H9 (cell line): ENCODE measurements at regions not wholly inside any gene's neighbourhood (a gene's known extent, or its start where the extent isn't known, plus 50 kb on each side); places are given as distances from the start of the nearest gene placed in this dataset.

Experiments used
- DNase-seq: peaks from one replicate; pipeline ENCODE4 v3.0.0-alpha.2; 2017
- H2AFZ ChIP-seq: one replicate; pipeline ENCODE4 v1.6.1; 2013; ENCODE audit warnings: mild to moderate bottlenecking, low read length, control low read depth, moderate library complexity
- H2AK5ac ChIP-seq: 2 replicates; pipeline ENCODE4 v1.6.1; 2013; ENCODE audit warnings: low read length, control low read depth, mixed read lengths; ENCODE audit not compliant: insufficient read length
- H2BK120ac ChIP-seq: one replicate; pipeline ENCODE4 v1.6.1; 2013; ENCODE audit warnings: low read depth, mild to moderate bottlenecking, low read length, control low read depth, inconsistent platforms; ENCODE audit not compliant: poor library complexity, severe bottlenecking
- H2BK12ac ChIP-seq: 2 replicates; pipeline ENCODE4 v1.6.1; 2013; ENCODE audit warnings: low read length, control low read depth, mixed read lengths, low read depth; ENCODE audit not compliant: insufficient read length
- H2BK15ac ChIP-seq: 2 replicates; pipeline ENCODE4 v1.6.1; 2013; ENCODE audit warnings: low read depth, low read length, control low read depth
- H2BK20ac ChIP-seq: one replicate; pipeline ENCODE4 v1.6.1; 2013; ENCODE audit warnings: low read depth, mild to moderate bottlenecking, low read length, control low read depth, inconsistent platforms; ENCODE audit not compliant: poor library complexity, severe bottlenecking
- H2BK5ac ChIP-seq: 2 replicates; pipeline ENCODE4 v1.6.1; 2013; ENCODE audit warnings: low read length, control low read depth, mixed read lengths; ENCODE audit not compliant: insufficient read length
- H3K14ac ChIP-seq: 2 replicates; pipeline ENCODE4 v1.6.1; 2013; ENCODE audit warnings: low read length, control low read depth; ENCODE audit not compliant: insufficient read depth
- H3K18ac ChIP-seq: 2 replicates; pipeline ENCODE4 v1.6.1; 2013; ENCODE audit warnings: low read depth, mild to moderate bottlenecking, mixed read lengths, low read length, control low read depth; ENCODE audit not compliant: insufficient read length
- H3K23ac ChIP-seq: 2 replicates; pipeline ENCODE4 v1.6.1; 2013; ENCODE audit warnings: low read length, control low read depth, mixed read lengths, low read depth; ENCODE audit not compliant: insufficient read length
- H3K23me2 ChIP-seq: 2 replicates; pipeline ENCODE4 v1.6.1; 2013; ENCODE audit warnings: low read depth, mild to moderate bottlenecking, mixed read lengths, low read length, control low read depth; ENCODE audit not compliant: insufficient read length, poor library complexity, severe bottlenecking
- H3K27ac ChIP-seq: 2 replicates; pipeline ENCODE4 v1.5.1; 2013; ENCODE audit warnings: low read length, control low read depth, mixed read lengths, low read depth; ENCODE audit not compliant: insufficient read length
- H3K27me3 ChIP-seq: 2 replicates; pipeline ENCODE4 v1.6.1; 2013; ENCODE audit warnings: low read length, control low read depth, inconsistent platforms; ENCODE audit not compliant: insufficient read depth
- H3K4ac ChIP-seq: 2 replicates; pipeline ENCODE4 v1.6.1; 2013; ENCODE audit warnings: low read depth, mild to moderate bottlenecking, control low read depth, inconsistent platforms, low read length, moderate library complexity
- H3K4me1 ChIP-seq: 2 replicates; pipeline ENCODE4 v1.6.1; 2013; ENCODE audit warnings: low read length, control low read depth, inconsistent platforms; ENCODE audit not compliant: insufficient read depth
- H3K4me2 ChIP-seq: 2 replicates; pipeline ENCODE4 v1.6.1; 2013; ENCODE audit warnings: low read length, control low read depth, mixed read lengths; ENCODE audit not compliant: insufficient read length, insufficient read depth
- H3K56ac ChIP-seq: 2 replicates; pipeline ENCODE4 v1.6.1; 2013; ENCODE audit warnings: low read depth, mild to moderate bottlenecking, mixed read lengths, low read length, control low read depth; ENCODE audit not compliant: insufficient read length
- H3K79me1 ChIP-seq: 2 replicates; pipeline ENCODE4 v1.6.1; 2013; ENCODE audit warnings: low read depth, mild to moderate bottlenecking, moderate library complexity, low read length, control low read depth, inconsistent platforms; ENCODE audit not compliant: insufficient read depth, poor library complexity, severe bottlenecking
- H3K79me2 ChIP-seq: 2 replicates; pipeline ENCODE4 v1.6.1; 2013; ENCODE audit warnings: low read length, control low read depth, inconsistent platforms; ENCODE audit not compliant: insufficient read depth
- H3K9ac ChIP-seq: 2 replicates; pipeline ENCODE4 v1.6.1; 2013; ENCODE audit warnings: low read length, control low read depth, mixed read lengths; ENCODE audit not compliant: insufficient read length; ENCODE audit errors: extremely low read depth
- H3K9me3 ChIP-seq: one replicate; pipeline ENCODE4 v1.6.1; 2013; ENCODE audit warnings: low read depth, low read length, inconsistent platforms; ENCODE audit not compliant: control insufficient read depth
- H3T11ph ChIP-seq: one replicate; pipeline ENCODE4 v1.6.1; 2013; ENCODE audit warnings: mild to moderate bottlenecking, low read length, control low read depth, inconsistent platforms
- H4K20me1 ChIP-seq: one replicate; pipeline ENCODE4 v1.6.1; 2013; ENCODE audit not compliant: control insufficient read depth, insufficient read length, insufficient read depth
- H4K5ac ChIP-seq: 2 replicates; pipeline ENCODE4 v1.6.1; 2013; ENCODE audit warnings: low read depth, mild to moderate bottlenecking, mixed read lengths, low read length, control low read depth; ENCODE audit not compliant: insufficient read length
- H4K8ac ChIP-seq: replicated peaks from 2 replicates; pipeline ENCODE4 v1.6.1; 2013; ENCODE audit warnings: low read length, control low read depth, mixed read lengths, low read depth; ENCODE audit not compliant: insufficient read length
- H4K91ac ChIP-seq: 2 replicates; pipeline ENCODE4 v1.6.1; 2013; ENCODE audit warnings: low read depth, mild to moderate bottlenecking, moderate library complexity, mixed read lengths, low read length, control low read depth; ENCODE audit not compliant: insufficient read length
- H3K27ac Mint-ChIP-seq, 3 experiments: 2 replicates in 2 of 3; 3 replicates in 1 of 3; pipeline ENCODE4 v1.8.0; 2020 to 2021; ENCODE audit warnings: mixed read lengths in 3 of 3, mild to moderate bottlenecking in 1 of 3, moderate library complexity in 1 of 3
- H3K27me3 Mint-ChIP-seq: 2 replicates; pipeline ENCODE4 v1.8.0; 2021; ENCODE audit warnings: low read depth, mild to moderate bottlenecking, moderate library complexity, mixed read lengths
- H3K36me3 Mint-ChIP-seq, 3 experiments: 2 replicates in 2 of 3; 3 replicates in 1 of 3; pipeline ENCODE4 v1.8.0; 2020 to 2021; ENCODE audit warnings: low read depth in 3 of 3, mixed read lengths in 3 of 3; ENCODE audit not compliant: insufficient read depth in 1 of 3
- H3K4me1 Mint-ChIP-seq, 2 experiments: 2 replicates each; pipeline ENCODE4 v1.8.0; 2020; ENCODE audit warnings: mixed read lengths in 2 of 2
- H3K4me3 Mint-ChIP-seq, 2 experiments: 2 replicates in 1 of 2; 3 replicates in 1 of 2; pipeline ENCODE4 v1.8.0; 2020 to 2021; ENCODE audit warnings: mild to moderate bottlenecking in 2 of 2, mixed read lengths in 2 of 2, moderate library complexity in 1 of 2
- H3K9me3 Mint-ChIP-seq, 2 experiments: 2 replicates in 1 of 2; 3 replicates in 1 of 2; pipeline ENCODE4 v1.8.0; 2020; ENCODE audit warnings: mild to moderate bottlenecking in 2 of 2, mixed read lengths in 2 of 2, moderate library complexity in 1 of 2
- CTCF ChIP-seq: fragments of 200-600 bp; sonication (generic); conservative IDR thresholded peaks from 3 replicates; pipeline ENCODE4 v1.8.0; 2021; ENCODE audit warnings: antibody characterized with exemption, mild to moderate bottlenecking
- whole genome bisulfite sequencing: extraction: QIAGEN DNeasy Blood & Tissue Kit; methylation state at CpG from one replicate; pipeline ENCODE4 v1.1.7; 2013; ENCODE audit warnings: missing lambda C conversion rate, low lambda C conversion rate, mixed read lengths; ENCODE audit not compliant: insufficient read length; ENCODE audit errors: extremely low coverage; 5-methylcytosine and 5-hydroxymethylcytosine counted together

- no peaks in the 10 kb centered on the region for H3K36me3 Mint-ChIP-seq
- Histone ChIP-seq H3K9me3 (no peaks in the 10 kb centered on the region), H2BK120ac (no peak overlapping the region), H3T11ph (no peak overlapping the region), H3K14ac (no peak overlapping the region), H2BK12ac (no peak overlapping the region), H3K79me2 (no peaks in the 10 kb centered on the region), H4K8ac (no peak overlapping the region), H3K27ac (no peak overlapping the region), H3K23me2 (no peaks in the 10 kb centered on the region), H4K91ac (no peak overlapping the region), H4K20me1 (no peaks in the 10 kb centered on the region), H3K27me3 (no peaks in the 10 kb centered on the region), H2AK5ac (no peak overlapping the region), H4K5ac (no peak overlapping the region), H3K23ac (no peak overlapping the region), H2BK5ac (no peak overlapping the region), H3K4me1 (peaks cover 8% of the 10 kb centered on the region; the same call in 1 of the 2 replicates), H3K79me1 (no peaks in the 10 kb centered on the region), H2BK15ac (no peak overlapping the region), H3K9ac (no peak overlapping the region), H2BK20ac (no peak overlapping the region), H3K4ac (no peak overlapping the region), H3K56ac (no peak overlapping the region), H3K18ac (no peak overlapping the region), H3K4me2 (no peak overlapping the region), H2AFZ (no peak overlapping the region)
- no peaks in the 10 kb centered on the region for H3K9me3 Mint-ChIP-seq
- peaks cover 27 to 29% of the 10 kb centered on the region in 2 experiments for H3K4me1 Mint-ChIP-seq
- H3K4me3 Mint-ChIP-seq = no peak overlapping the region
- peak overlapping the region in 1 of 3 experiments; percentile 19; a peak in 1 of 7 replicates for H3K27ac Mint-ChIP-seq
- TF ChIP-seq CTCF = no peak
- H3K27me3 Mint-ChIP-seq = no peaks in the 10 kb centered on the region
- no CpG with 5 or more reads among the region's 1 CpG for WGBS
- DNase-seq = no peak
Observed at GRCh38 chr1:81600363-81600762, 200.4 kb upstream of the ADGRL2 start.
